SH-SY5Y (cell line): ENCODE measurements at regions not wholly inside any gene's neighbourhood (a gene's known extent, or its start where the extent isn't known, plus 50 kb on each side); places are given as distances from the start of the nearest gene placed in this dataset.

Experiments used
- GATA2 ChIP-seq: IDR thresholded peaks from 2 replicates; pipeline ENCODE4 v1.6.1; 2011; ENCODE audit warnings: mild to moderate bottlenecking, low read depth, low read length
- GATA3 ChIP-seq: IDR thresholded peaks from 2 replicates; pipeline ENCODE4 v1.6.1; 2011; ENCODE audit warnings: low read depth, mild to moderate bottlenecking, low read length, moderate library complexity

DNA sequence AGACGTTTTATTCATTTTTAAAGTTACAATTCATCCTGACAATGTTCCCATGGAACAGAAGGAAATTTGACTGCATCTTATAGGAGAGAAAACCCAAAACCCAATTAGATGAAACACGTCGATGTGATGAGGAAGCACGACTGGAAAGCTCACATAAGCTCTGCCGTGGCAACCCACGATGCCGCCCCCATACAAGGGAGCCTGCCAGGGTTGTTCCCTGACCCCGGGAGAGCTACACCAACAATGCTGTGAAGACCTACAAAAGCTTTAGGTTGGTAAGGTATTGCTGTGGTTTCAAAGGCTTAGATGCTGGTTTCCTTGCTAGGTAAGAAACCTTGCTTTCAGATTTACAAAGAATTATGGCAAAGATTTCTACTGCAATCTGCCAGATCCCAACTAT is 393.1 kb downstream of the KLF12 start:
- TF ChIP-seq GATA3 (no peak), GATA2 (no peak)
